AG04449 (cell line): ENCODE measurements at regions not wholly inside any gene's neighbourhood (a gene's known extent, or its start where the extent isn't known, plus 50 kb on each side); places are given as distances from the start of the nearest gene placed in this dataset.

Experiments used
- CTCF ChIA-PET: fragments of 350-600 bp; formaldehyde crosslinking; extraction: SDS; loops from one replicate; lab custom pipeline; 2021; ENCODE audit warnings: antibody characterized with exemption; lab: Yijun Ruan, JAX
- POLR2A ChIA-PET: fragments of 400-600, 350-600 bp; formaldehyde crosslinking; extraction: SDS; loops from one replicate; lab custom pipeline; 2020; ENCODE audit warnings: antibody characterized with exemption, inconsistent platforms; lab: Yijun Ruan, JAX
- DNase-seq: peaks from one replicate; pipeline ENCODE4 v3.0.0-alpha.2; 2010; ENCODE audit warnings: low read depth, low spot score
- H3K4me3 ChIP-seq: 2 replicates; pipeline ENCODE4 v1.5.1; 2011; ENCODE audit warnings: low read depth, mild to moderate bottlenecking, control low read depth, low read length
- TF ChIP-seq, protein P1 (sequence below): IDR thresholded peaks from one replicate; pipeline ENCODE4 v1.5.1; 2011; ENCODE audit warnings: mild to moderate bottlenecking, moderate library complexity, low read length, control low read depth, inconsistent platforms; ENCODE audit not compliant: insufficient read depth; ENCODE audit errors: missing control alignments

DNA sequence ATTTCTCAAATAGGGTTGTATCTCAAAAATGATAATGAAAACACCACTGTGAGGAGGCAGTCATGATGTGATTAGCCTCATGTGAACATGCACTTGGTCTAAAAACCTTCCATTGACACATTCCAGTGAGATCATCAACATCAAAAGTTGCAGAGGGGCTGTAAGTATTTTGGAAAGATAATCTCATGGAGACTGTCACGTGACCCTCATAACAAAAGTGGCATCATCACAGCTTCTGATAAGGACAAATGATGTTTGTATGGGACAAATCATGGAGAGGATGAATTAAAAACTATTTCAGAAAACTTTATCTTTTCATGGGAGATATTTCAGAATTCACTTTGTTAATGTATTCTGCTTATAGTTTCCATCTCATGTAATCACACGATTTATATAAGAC is 203.1 kb upstream of the NDN start:
- no peak overlapping the region for H3K4me3 ChIP-seq
- TF ChIP-seq, protein P1, sequence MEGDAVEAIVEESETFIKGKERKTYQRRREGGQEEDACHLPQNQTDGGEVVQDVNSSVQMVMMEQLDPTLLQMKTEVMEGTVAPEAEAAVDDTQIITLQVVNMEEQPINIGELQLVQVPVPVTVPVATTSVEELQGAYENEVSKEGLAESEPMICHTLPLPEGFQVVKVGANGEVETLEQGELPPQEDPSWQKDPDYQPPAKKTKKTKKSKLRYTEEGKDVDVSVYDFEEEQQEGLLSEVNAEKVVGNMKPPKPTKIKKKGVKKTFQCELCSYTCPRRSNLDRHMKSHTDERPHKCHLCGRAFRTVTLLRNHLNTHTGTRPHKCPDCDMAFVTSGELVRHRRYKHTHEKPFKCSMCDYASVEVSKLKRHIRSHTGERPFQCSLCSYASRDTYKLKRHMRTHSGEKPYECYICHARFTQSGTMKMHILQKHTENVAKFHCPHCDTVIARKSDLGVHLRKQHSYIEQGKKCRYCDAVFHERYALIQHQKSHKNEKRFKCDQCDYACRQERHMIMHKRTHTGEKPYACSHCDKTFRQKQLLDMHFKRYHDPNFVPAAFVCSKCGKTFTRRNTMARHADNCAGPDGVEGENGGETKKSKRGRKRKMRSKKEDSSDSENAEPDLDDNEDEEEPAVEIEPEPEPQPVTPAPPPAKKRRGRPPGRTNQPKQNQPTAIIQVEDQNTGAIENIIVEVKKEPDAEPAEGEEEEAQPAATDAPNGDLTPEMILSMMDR, result no peak
- ChIA-PET POLR2A (no interaction called here), CTCF (no interaction called here)
- no peak for DNase-seq

DNA sequence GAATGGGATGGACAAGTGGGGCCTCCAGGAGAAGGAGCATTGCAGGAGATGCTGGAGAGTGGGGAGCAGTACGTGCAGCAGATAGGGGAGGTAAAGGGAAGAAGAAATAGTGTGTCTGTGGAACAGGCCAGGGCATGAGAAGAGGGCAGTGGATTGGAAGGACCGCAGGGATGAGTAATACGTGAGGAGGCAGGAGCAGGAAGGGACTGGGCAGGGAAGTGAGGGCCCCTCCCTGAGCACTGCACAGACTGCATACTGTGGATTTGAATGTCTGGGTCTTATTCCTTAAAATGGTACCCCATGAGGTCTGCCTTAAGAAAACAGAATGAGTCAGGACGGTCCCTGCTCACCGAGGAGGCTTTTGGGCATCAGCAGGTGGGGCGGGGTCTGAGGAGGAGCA is 210.0 kb upstream of the NDN start:
- DNase-seq, result no peak
- TF ChIP-seq, protein P1, result no peak
- no peak overlapping the region for H3K4me3 ChIP-seq
- ChIA-PET POLR2A (no interaction called here), CTCF (no interaction called here)

DNA sequence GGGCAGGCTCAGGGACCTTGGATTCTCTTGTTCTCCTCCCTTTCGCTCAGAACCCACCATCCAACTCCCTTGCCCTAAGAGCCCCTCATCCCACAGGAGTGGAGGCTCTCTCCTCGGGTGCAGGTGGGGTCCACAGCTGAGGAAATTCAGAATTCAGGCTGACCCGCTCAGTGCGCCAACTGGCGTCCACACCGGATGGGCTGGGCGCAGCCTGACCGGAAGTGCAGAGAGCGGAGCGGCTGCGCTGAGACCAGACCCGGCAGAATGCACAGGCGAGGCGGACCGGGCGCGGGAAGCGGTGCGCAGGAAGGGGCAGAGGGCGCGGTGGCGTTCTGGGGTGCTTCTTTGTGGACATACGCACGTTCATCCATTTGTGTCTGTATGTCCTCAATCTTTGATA is 210.4 kb upstream of the NDN start:
- CTCF ChIA-PET, result no interaction called here
- no peak overlapping the region for H3K4me3 ChIP-seq
- no peak for DNase-seq
- TF ChIP-seq, protein P1, result no peak
- POLR2A ChIA-PET, result no interaction called here

DNA sequence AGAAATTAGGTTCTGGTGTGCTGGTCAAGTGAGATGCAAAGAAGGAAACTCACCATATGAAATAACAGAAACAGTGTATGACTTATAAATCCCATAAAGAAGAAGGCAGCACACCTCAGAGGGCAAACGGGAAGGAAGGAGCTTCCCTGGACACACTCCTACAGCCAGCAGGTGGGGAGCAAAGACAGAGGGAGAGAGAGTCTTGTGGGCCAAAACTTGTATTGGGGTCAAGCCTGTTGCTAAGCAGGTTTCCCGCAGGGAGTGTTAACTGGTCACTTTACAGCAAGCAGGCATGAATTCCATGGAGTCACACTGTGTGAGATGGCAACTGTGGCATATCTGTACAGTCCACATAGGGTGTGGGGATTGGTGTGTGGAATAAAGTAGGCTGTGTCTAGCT is 222.9 kb upstream of the NDN start:
- H3K4me3 ChIP-seq, result no peak overlapping the region
- TF ChIP-seq, protein P1, result no peak
- POLR2A ChIA-PET, result no interaction called here
- no peak for DNase-seq
- CTCF ChIA-PET, result no interaction called here

DNA sequence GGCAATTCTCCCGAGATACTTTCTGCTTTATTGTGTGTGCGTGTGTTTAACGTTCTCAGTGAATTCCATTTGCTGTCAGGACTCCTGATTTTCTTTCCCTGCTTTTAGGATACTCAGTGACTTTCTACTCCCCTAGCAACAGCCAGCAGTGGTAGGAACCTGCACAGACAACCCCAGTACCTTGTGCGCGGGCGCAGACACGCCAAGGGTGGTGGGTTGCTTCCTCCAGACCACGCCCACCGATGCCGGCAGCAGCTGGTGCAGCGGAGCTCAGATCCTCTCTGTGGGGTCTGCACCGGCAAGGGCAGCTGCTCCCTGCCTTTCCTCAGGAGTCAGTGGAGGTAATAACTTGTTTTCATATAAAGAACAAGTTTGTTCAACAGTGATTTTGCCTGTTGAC is 225.1 kb upstream of the NDN start:
- TF ChIP-seq, protein P1, result no peak

DNA sequence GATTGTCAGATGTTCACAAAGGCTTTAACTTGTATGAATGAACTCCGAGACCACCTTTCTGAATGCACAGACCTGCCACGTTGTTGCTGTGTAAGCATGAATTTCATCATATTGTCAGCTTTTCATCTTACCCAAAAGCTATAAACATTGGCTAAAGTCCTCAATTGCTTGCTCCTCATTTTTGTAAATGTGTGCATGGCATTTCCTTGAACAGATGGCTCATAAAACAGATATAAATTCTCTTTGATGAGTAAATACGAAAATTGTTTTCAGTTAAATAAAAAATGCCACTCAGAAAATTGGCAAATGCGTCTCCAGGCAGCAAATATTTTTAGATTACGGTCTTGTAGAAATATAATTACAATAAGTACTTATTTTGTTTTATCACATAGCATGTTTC is 226.0 kb upstream of the NDN start:
- POLR2A ChIA-PET, result no interaction called here
- TF ChIP-seq, protein P1, result no peak
- CTCF ChIA-PET, result no interaction called here
- no peak for DNase-seq
- H3K4me3 ChIP-seq, result no peak overlapping the region

More for the DNA sequence above, 225.1 kb upstream of the NDN start:
- ChIA-PET CTCF (no interaction called here), POLR2A (no interaction called here)
- no peak for DNase-seq
- H3K4me3 ChIP-seq, result no peak overlapping the region
